H1 (cell line): ENCODE measurements at regions not wholly inside any gene's neighbourhood (a gene's known extent, or its start where the extent isn't known, plus 50 kb on each side); places are given as distances from the start of the nearest gene placed in this dataset.

Experiments used
- BCL11A ChIP-seq, 2 experiments: IDR thresholded peaks; one replicate each; pipeline ENCODE4 v1.6.1; 2011; ENCODE audit warnings: low read depth in 2 of 2, low read length in 2 of 2, mild to moderate bottlenecking in 2 of 2
- CTBP2 ChIP-seq: IDR thresholded peaks from 2 replicates; pipeline ENCODE4 v1.7.0; 2011; ENCODE audit warnings: borderline replicate concordance, mild to moderate bottlenecking, moderate library complexity, mixed read lengths, low read length; ENCODE audit not compliant: insufficient read depth, insufficient read length
- GTF2F1 ChIP-seq: IDR thresholded peaks from 2 replicates; pipeline ENCODE4 v1.6.1; 2012; ENCODE audit warnings: low read depth, low read length, improper control_type of control experiment, borderline replicate concordance
- POLR2A ChIP-seq, 2 experiments: IDR thresholded peaks; 1 replicate in 1 of 2; 2 replicates in 1 of 2; pipeline ENCODE4 v1.6.1; 2011; ENCODE audit warnings: low read depth in 2 of 2, low read length in 2 of 2, mild to moderate bottlenecking in 2 of 2; ENCODE audit errors: control extremely low read depth in 1 of 2
- RFX5 ChIP-seq: IDR thresholded peaks from 2 replicates; pipeline ENCODE4 v1.6.1; 2011; ENCODE audit warnings: low read depth, low read length, improper control_type of control experiment, borderline replicate concordance
- TF ChIP-seq, protein P1 (sequence below): IDR thresholded peaks from 2 replicates; pipeline ENCODE4 v1.6.1; 2012; ENCODE audit warnings: inconsistent platforms

DNA sequence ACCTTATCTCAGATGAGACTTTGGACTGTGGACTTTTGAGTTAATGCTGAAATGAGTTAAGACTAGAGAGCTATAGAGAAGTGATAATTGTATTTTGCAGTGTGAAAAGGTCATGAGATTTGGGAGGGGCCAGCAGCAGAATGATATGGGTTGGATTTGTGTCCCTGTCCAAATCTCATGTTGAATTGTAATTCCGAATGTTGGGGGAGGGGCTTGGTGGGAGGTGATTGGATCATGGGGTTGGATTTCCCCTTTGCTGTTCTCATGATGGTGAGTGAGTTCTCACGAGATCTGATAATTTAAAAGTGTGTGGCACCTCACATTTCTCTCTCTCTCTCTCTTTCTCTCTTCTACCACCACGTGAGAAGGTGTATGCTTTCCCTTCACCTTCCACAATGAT lies 777.8 kb upstream of the LUZP2 start (continued):
- TF ChIP-seq, protein P1, sequence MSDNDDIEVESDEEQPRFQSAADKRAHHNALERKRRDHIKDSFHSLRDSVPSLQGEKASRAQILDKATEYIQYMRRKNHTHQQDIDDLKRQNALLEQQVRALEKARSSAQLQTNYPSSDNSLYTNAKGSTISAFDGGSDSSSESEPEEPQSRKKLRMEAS = no peak
- TF ChIP-seq BCL11A (IDR thresholded peaks at IDR 0.05; ENCODE audit: low read depth in 2 of 2, low read length in 2 of 2) (no peak), GTF2F1 (no peak), CTBP2 (no peak), RFX5 (no peak), POLR2A (IDR thresholded peaks at IDR 0.05; ENCODE audit: control extremely low read depth in 1 of 2, low read depth in 2 of 2, low read length in 2 of 2) (no peak)
